ENCODE measurements at regions not wholly inside any gene's neighbourhood (a gene's known extent, or its start where the extent isn't known, plus 50 kb on each side); places are given as distances from the start of the nearest gene placed in this dataset.

DNA sequence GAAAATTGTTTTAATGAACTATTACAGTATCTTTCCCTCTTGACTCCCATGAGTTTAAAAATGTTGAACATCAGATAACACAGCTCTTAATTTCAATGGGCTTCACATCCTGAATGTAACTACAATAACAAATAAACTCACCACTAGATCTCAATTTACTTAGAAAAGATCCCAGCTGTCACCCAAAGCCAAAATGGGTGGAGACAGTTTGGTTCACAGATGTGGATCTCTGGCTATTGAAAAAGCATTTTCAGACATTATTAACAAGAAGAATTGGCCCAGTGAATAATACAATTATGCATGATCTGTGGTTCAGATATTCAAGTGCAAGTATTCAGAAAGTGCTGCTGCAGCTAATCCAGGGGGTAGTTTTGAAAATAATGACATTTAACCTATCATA lies 184.7 kb upstream of the RALGAPA2 start:
- peaks cover 41% of the 10 kb centered on the region for H3K9me3 Mint-ChIP-seq
- no peaks in the 10 kb centered on the region for H3K36me3 Mint-ChIP-seq (ENCODE audit: low read depth)
- TF ChIP-seq, protein P1, sequence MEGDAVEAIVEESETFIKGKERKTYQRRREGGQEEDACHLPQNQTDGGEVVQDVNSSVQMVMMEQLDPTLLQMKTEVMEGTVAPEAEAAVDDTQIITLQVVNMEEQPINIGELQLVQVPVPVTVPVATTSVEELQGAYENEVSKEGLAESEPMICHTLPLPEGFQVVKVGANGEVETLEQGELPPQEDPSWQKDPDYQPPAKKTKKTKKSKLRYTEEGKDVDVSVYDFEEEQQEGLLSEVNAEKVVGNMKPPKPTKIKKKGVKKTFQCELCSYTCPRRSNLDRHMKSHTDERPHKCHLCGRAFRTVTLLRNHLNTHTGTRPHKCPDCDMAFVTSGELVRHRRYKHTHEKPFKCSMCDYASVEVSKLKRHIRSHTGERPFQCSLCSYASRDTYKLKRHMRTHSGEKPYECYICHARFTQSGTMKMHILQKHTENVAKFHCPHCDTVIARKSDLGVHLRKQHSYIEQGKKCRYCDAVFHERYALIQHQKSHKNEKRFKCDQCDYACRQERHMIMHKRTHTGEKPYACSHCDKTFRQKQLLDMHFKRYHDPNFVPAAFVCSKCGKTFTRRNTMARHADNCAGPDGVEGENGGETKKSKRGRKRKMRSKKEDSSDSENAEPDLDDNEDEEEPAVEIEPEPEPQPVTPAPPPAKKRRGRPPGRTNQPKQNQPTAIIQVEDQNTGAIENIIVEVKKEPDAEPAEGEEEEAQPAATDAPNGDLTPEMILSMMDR (IDR thresholded peaks at IDR 0.05), result no peak
- H3K4me3 Mint-ChIP-seq, result no peak overlapping the region
- no peak overlapping the region for H3K27ac Mint-ChIP-seq
- no peak for DNase-seq
- H3K4me1 Mint-ChIP-seq (ENCODE audit: low read depth), result no peaks in the 10 kb centered on the region
- peaks cover 2% of the 10 kb centered on the region; the same call in 1 of the 2 replicates for H3K27me3 Mint-ChIP-seq (ENCODE audit: insufficient read depth)

DNA sequence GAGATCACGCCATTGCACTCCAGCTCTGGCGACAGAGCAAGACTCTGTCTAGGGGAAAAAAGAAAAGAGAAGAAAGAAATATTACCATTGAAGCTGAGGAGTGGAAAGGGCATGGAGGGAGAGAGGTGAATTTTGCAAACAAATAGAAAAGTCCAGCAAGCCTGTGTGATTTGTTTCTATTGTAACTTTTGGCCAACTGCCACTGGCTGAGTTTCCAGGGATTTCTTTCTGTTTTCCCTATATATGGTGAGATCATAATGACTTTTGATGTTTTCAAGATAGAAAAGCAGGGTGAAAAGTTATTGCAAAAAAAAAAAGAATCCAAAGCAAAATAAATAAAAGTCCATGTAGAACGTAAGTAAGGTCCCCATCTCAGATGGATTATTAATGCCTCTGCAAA lies 184.2 kb upstream of the RALGAPA2 start:
- H3K36me3 Mint-ChIP-seq (ENCODE audit: low read depth), result no peaks in the 10 kb centered on the region
- DNase-seq, result no peak
- H3K27me3 Mint-ChIP-seq (ENCODE audit: insufficient read depth), result peaks cover 2% of the 10 kb centered on the region; the same call in 1 of the 2 replicates
- H3K4me3 Mint-ChIP-seq, result no peak overlapping the region
- H3K27ac Mint-ChIP-seq, result no peak overlapping the region
- peaks cover 41% of the 10 kb centered on the region for H3K9me3 Mint-ChIP-seq
- no peaks in the 10 kb centered on the region for H3K4me1 Mint-ChIP-seq (ENCODE audit: low read depth)
- TF ChIP-seq, protein P1 (IDR thresholded peaks at IDR 0.05), result no peak

DNA sequence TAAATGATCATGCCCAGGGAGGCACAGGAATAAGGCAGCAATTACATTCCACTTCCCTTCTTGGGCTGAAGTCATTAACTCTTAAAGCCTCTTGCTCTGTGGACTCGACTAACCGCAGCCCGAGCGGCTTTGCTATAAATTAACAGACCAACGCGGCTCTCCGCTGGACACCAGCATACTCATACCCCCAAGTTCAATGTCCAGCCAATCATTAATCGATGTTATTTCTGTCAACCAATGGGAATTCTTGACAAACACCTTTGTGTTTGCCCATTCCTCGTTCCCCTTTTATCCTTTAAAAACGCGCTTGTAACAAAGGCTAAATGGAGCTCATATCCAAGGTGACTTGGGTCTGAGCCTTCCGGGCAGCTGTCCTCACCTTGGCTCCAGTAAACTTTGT lies 183.1 kb upstream of the RALGAPA2 start:
- Mint-ChIP-seq H3K4me3 (no peak overlapping the region), H3K27me3 (ENCODE audit: insufficient read depth) (peaks cover 2% of the 10 kb centered on the region; the same call in 1 of the 2 replicates), H3K27ac (no peak overlapping the region), H3K4me1 (ENCODE audit: low read depth) (no peaks in the 10 kb centered on the region), H3K36me3 (ENCODE audit: low read depth) (no peaks in the 10 kb centered on the region), H3K9me3 (peaks cover 39% of the 10 kb centered on the region)
- no peak for DNase-seq
- TF ChIP-seq, protein P1 (IDR thresholded peaks at IDR 0.05), result no peak

DNA sequence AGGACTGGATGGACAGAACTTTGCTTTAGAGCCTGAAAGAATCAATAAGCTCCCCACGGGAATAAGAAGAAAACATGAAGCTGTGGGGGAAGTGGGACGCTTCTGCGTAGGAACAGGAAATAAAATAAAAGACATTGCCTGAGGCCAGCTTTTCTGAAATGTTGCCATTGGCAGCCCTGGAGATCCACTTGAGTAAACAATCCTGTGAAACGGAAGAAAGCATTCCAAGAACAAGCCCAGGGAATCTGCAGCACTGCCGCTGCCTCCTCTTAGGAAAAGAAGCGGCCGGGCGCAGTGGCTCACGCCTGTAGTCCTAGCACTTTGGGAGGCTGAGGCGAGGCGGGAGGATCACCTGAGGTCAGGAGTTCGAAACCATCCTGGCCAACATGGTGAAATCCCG lies 182.3 kb upstream of the RALGAPA2 start:
- H3K9me3 Mint-ChIP-seq, result peaks cover 39% of the 10 kb centered on the region
- no peaks in the 10 kb centered on the region for H3K36me3 Mint-ChIP-seq (ENCODE audit: low read depth)
- DNase-seq, result no peak
- peaks cover 2% of the 10 kb centered on the region; the same call in 1 of the 2 replicates for H3K27me3 Mint-ChIP-seq (ENCODE audit: insufficient read depth)
- TF ChIP-seq, protein P1 (IDR thresholded peaks at IDR 0.05), result no peak
- no peaks in the 10 kb centered on the region for H3K4me1 Mint-ChIP-seq (ENCODE audit: low read depth)
- no peak overlapping the region for H3K27ac Mint-ChIP-seq
- no peak overlapping the region for H3K4me3 Mint-ChIP-seq

DNA sequence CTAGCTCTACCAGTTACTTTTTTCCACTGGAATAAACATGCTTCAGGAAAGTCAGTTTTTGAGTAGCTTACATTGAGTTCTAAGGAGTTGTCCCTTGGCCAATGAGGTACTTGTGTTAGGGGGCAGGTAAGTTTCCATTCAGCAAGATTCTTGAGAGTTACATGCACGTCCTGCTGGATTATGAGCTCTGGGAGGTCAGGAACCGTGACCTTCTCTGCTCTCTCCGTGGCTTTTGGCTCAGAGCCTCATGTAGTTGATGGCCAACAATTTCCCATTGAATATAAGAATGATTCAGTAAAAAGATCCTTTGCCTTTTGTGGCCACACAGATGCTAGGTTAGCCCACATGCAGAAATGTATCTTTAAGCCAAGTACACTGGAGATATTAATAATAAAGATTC lies 181.8 kb upstream of the RALGAPA2 start:
- Mint-ChIP-seq H3K27ac (no peak overlapping the region), H3K4me1 (ENCODE audit: low read depth) (no peaks in the 10 kb centered on the region), H3K27me3 (ENCODE audit: insufficient read depth) (peaks cover 2% of the 10 kb centered on the region; the same call in 1 of the 2 replicates), H3K36me3 (ENCODE audit: low read depth) (no peaks in the 10 kb centered on the region), H3K9me3 (peaks cover 43% of the 10 kb centered on the region), H3K4me3 (no peak overlapping the region)
- TF ChIP-seq, protein P1 (IDR thresholded peaks at IDR 0.05), result no peak
- DNase-seq, result no peak

DNA sequence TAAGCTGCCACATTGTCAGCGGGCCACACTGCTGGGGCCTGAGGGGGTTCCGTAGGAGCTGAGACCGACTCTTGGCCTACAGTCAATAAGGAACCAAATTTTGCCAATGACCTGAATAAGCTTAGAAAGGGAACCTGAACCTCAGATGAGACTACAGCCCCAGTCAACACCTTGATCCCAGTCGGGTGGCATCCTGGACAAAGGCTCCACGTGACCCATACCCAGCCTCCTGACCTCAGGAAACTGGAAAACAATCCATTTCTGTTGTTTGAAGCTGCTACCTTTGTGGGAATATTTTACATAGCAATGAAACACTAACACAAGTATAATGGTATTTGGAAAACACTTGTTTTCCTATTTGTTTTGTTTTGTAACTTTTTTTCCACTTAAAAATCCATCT lies 179.9 kb upstream of the RALGAPA2 start:
- Mint-ChIP-seq H3K9me3 (peaks cover 54% of the 10 kb centered on the region), H3K36me3 (ENCODE audit: low read depth) (no peaks in the 10 kb centered on the region), H3K27me3 (ENCODE audit: insufficient read depth) (peaks cover 8% of the 10 kb centered on the region), H3K4me1 (ENCODE audit: low read depth) (no peaks in the 10 kb centered on the region), H3K4me3 (no peak overlapping the region), H3K27ac (no peak overlapping the region)
- TF ChIP-seq, protein P1 (IDR thresholded peaks at IDR 0.05), result no peak
- no peak for DNase-seq

Measured in HFFc6 (cell line).